Loucy (cell line): ENCODE measurements at regions not wholly inside any gene's neighbourhood (a gene's known extent, or its start where the extent isn't known, plus 50 kb on each side); places are given as distances from the start of the nearest gene placed in this dataset.

Experiments used
- EZH2phosphoT487 ChIP-seq: fragments of 200-600 bp; IDR thresholded peaks from 2 replicates; pipeline ENCODE4 v1.6.1; 2018; ENCODE audit warnings: antibody characterized with exemption, mild to moderate bottlenecking, moderate library complexity, borderline replicate concordance
- TF ChIP-seq, protein P1 (sequence below): fragments of 200-600 bp; sonication (generic); conservative IDR thresholded peaks from 2 replicates; pipeline ENCODE4 v1.5.1; 2014; ENCODE audit warnings: mild to moderate bottlenecking, antibody characterized with exemption, low read length

DNA sequence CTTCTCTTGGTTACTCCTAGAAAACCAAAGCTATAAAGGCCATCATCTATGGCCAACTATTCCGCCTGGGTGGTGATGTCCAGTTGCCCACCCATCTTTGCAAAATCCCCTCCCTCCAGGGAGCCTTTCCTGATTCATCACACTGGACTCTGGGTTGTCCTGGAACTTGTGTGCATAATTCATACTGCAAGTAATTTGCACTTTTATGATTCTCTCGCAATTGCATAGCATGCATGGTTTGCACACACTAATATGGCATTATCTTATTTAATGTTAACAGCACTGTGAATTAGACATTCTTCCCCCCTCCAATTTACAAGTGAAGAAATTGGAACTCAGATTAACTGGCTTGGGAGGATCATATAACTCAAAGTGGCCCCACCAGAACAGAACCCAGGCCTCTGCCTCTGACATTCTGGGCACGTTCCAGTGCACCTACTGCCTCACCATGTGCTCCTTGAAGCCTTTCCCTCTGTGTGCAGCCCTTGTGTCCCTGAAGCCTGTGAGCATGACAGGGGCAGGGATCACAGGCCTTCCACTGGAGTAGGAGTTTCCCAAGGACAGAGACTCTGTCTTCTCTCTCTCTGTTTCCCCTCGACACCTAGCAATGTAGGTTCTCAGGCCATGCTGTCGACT, 98.9 kb upstream of the IPO9 start:
- TF ChIP-seq, protein P1, sequence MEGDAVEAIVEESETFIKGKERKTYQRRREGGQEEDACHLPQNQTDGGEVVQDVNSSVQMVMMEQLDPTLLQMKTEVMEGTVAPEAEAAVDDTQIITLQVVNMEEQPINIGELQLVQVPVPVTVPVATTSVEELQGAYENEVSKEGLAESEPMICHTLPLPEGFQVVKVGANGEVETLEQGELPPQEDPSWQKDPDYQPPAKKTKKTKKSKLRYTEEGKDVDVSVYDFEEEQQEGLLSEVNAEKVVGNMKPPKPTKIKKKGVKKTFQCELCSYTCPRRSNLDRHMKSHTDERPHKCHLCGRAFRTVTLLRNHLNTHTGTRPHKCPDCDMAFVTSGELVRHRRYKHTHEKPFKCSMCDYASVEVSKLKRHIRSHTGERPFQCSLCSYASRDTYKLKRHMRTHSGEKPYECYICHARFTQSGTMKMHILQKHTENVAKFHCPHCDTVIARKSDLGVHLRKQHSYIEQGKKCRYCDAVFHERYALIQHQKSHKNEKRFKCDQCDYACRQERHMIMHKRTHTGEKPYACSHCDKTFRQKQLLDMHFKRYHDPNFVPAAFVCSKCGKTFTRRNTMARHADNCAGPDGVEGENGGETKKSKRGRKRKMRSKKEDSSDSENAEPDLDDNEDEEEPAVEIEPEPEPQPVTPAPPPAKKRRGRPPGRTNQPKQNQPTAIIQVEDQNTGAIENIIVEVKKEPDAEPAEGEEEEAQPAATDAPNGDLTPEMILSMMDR: no peak
- TF ChIP-seq EZH2phosphoT487: no peak
